Erythroblast (primary cell): ENCODE measurements at regions not wholly inside any gene's neighbourhood (a gene's known extent, or its start where the extent isn't known, plus 50 kb on each side); places are given as distances from the start of the nearest gene placed in this dataset.

ENCODE experiments used
- DNase-seq, 2 experiments: peaks; one replicate each; lab custom pipeline; 2025; lab: John Stamatoyannopoulos, UW
- GATA1 ChIP-seq: IDR thresholded peaks from 2 replicates; pipeline ENCODE4 v1.6.1; 2011; ENCODE audit warnings: low read depth, mild to moderate bottlenecking, control low read depth, low read length, moderate library complexity
- POLR2A ChIP-seq: IDR thresholded peaks from 2 replicates; pipeline ENCODE4 v1.6.1; 2011; ENCODE audit warnings: mild to moderate bottlenecking, low read length

DNA sequence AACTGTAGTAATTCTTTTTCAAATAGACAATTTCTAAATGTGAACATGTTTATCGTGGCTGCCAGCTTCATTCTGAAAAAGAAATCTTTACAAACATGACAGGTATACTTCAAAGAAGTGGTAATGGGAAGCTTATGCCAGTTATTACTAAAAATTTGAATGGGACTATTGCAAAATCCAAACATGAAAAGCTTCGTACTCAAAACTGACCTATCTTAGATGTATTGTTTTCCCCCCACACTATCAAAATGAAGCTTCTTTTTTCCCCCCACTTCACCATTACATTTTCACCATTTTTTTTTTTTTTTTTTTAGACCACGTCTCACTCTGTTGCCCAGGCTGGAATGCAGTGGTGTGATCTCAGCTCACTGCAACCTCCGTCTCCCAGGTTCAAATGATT is 50.4 kb upstream of the SERTAD2 start:
- TF ChIP-seq POLR2A (no peak), GATA1 (no peak)
- DNase-seq = no peak

DNA sequence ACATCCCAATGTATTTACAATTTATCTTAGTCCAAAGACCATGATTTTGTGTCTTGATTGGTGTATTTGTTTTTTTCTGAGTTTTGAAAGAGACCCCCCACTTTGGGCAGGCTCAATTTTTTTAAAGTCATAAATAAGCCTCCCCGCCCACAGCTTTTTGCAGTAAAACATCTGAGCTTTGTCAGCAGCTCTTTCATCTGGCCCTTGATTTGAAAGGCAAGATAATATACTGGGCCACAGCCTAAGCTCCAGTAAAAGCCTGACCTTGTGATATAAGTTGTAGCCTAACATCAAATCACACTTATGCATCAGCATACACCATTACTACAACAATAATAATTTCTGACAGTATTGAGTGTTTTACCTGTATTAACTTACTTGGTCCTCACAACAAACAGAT is 51.3 kb upstream of the SERTAD2 start:
- DNase-seq = no peak
- TF ChIP-seq POLR2A (no peak), GATA1 (no peak)

DNA sequence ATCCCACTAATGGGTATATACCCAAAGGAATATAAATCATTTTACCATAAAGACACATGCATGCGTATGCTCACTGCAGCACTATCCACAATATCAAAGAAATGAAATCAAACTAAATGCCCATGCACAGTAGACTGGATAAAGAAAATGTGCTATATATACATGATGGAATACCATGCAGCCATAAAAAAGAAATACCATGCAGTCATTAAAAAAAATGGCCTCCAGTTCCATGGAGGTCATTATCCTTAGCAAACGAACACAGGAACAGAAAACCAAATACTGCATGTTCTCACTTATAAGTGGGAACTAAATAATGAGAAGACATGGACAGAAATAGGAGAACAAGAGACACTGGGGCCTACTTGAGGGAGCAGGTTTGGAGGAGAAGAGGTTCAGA is 53.6 kb upstream of the SERTAD2 start:
- DNase-seq = no peak
- TF ChIP-seq GATA1 (no peak), POLR2A (no peak)

DNA sequence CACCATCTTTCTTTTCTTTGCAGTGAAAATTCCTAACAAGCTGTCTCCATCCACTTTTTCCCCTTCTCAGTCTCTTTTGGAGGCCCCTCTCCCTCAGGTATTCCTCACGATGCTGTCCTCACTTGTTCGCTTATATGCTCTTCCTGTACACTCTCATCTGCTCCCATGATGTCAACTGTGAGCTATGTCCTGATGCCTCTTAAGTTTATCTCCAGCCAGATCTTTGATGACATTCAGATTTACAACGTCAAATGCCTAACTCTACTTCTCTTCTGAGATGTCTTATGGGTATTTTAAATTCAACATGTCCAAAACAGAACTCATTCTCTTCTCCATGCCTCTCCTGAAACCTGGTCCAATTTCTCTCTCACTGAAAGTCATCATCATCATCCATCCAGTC is 55.1 kb upstream of the SERTAD2 start:
- no peak for DNase-seq
- TF ChIP-seq POLR2A (no peak), GATA1 (no peak)

DNA sequence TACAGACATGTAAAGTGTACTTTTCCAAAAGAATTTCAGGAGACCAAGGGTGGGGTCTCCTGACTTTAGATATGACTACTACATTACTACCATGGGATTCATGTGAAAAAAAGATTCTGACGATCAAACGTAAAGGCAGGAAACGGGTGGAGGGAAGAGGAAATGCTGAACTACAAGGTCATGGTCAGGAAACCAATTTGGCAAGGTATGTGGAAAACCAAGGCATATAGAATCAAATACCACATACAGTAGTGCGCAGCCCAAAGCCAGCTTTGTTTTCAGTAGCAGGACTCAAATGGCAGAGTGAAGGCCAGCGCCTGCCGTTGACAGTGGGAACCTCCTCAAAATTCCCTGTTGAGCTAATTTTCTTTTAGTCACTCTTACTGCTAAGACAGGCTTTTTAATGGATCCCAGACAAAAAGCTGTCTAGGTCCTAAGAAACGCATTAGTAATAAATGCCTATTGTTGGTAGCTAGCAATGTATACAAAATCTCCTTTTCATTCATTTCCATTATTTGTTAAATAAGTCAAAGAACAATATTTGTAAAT is 57.6 kb upstream of the SERTAD2 start:
- TF ChIP-seq POLR2A = no peak
- TF ChIP-seq GATA1 = no peak
- DNase-seq = no peak

DNA sequence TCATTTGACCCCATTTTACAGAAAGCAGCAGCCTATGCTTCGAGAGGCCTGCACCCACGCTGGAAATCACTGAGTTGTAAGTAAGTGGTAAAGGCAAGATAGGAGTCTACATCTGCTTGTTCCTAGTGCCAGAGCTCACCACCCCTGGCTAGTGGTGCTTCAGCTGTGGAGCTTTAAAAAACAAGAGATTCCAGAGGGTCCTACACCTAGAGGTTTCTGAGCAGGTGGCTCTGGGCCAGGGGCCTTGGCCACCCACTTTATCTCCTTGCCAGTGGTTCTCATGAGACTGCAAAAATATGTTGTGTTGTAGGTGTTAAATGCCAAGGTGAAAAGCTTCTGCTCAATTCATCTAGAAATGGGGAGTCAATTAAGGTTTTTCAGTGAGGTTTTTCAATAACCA is 60.0 kb upstream of the SERTAD2 start:
- DNase-seq = no peak
- TF ChIP-seq GATA1 = no peak
- no peak for TF ChIP-seq POLR2A

GRCh38 chr2:64716569-64716968 is 62.9 kb upstream of the SERTAD2 start:
- TF ChIP-seq GATA1 = no peak
- no peak for TF ChIP-seq POLR2A
- no peak for DNase-seq

DNA sequence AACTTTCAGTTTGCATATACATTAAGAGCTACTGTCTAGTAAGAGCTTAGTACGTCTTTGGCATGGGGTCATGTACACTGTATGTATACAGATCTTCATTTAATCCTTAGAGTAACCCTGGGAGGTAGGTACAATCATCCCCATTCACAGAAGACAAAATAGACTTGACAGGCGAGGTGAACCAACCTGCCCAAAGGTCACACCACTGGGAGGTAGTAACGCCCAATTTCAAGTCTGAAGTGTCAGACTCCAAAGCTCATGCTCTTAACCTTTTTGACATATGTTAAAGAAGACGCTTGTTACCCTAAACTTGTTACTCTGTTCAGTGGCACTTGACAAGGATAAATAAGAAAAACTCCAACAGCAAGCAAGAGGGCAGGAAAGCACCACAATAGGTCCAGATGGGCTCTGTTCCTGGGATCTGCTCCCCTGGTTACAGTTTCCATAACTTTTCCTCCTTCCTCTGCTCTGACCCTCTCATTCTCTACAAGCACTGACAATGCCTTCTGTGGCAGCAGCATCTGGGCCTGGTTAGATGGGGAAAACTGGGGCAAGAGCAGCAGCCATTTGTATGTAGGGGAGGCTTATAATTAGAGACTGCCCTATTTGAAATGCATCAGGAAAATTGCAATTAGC is 64.7 kb upstream of the SERTAD2 start:
- TF ChIP-seq POLR2A (no peak), GATA1 (no peak)
- no peak for DNase-seq

DNA sequence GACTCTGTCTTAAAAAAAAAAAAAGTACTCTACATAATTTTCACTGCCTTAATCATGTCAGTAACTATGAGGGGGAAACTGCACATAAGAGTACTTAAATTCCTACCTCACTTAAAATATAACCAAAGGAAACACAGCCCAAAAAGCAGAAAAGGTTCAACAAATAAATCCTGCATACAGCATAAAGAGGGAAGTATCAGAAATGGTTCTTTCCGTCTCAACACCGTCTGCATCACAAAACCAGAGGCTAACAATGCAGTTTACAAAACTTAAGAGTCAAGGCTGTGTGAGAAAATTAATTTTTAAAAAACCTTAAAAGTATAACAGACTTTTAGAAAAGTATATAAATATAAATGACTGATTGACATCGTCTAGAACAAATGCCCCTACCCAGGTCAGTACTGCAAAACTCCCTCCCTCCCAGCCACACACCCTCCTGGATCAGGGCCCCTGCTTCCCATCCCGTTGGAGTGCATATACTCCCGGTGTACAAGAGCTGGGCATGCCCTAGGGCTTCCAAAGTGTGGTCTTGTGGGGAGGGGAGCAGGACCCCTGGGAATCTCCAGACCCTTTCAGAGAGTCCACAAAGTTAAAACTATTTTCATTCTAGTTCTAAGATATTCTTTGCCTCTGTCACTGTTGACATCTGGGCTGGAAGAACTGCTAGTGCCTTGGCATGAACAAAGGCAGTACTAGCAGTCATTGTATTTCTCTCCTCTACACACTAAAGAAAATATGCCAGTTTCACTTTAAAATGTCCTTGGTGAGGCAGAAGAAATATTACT is 67.0 kb upstream of the SERTAD2 start:
- no peak for TF ChIP-seq GATA1
- TF ChIP-seq POLR2A = no peak
- no peak for DNase-seq

GRCh38 chr2:64721320-64721623 is 67.6 kb upstream of the SERTAD2 start:
- TF ChIP-seq POLR2A = no peak
- DNase-seq = no peak

GRCh38 chr2:64722291-64723044 is 68.8 kb upstream of the SERTAD2 start:
- TF ChIP-seq POLR2A (no peak), GATA1 (no peak)
- peak in 1 of 2 experiments; percentile 25 for DNase-seq

DNA sequence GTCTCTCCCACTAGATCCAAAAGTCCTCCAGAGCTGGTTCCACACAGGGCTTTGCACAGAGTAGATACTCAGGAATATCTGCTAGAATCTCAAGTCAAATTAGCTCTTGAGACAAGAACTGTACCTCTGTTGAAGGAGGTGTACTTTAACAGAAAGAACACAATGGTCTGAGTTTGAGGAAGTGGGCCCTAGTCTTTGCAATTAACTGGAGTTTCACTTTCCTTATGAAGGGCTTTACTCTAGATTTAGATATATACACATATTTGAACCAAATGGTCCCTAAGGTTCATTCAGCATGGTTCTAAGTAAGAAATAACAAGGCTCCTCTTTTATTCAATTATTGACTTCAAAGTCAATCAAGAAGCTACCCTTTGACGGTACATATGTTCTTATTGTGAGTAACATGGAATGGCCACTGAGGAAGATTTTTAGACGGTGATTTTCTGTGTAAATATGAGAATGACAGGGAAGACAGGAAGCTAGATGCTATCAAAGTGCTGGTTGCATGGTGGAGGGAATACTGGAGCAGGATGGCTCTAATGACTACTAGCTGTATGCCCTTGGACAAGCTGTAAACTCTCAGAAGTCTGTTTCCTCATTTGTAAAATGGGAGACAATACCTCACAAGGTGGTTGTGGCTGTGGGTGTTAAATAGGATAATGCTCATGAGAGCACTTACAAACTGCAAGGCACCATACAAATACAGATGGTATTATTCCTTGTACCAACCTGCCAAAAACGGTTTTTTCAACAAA is 73.5 kb upstream of the SERTAD2 start:
- TF ChIP-seq GATA1 = no peak
- DNase-seq = no peak

DNA sequence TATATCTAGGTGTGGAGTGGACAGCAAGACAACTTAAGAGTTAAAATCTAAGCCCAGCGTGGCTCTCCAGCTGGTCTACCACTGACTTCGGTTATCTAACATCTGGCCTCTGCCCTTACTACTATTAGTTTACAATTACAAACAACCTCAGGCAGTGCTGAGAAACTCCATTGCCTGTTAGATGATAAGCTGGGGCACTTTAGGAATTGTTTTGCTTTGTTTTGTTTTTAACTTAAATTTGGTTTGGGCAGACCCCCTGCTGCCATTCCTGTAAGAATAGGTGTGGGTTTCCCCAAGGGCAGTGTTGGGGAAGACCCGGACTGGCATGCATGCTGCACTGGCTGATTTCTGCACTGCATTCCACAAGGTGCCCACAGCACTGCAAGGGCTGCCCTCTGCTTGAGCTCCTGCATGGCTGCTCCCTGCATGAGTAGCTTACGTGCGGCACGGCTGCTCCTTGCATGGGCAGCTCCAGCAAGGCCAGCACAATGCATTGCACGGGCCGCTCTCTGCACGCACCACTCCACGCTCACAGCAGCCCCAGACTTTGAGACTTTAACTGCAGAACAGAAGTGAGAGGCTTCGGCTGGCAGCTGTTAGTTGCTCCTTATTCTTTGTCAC is 74.2 kb upstream of the SERTAD2 start:
- no peak for DNase-seq
- TF ChIP-seq GATA1 = no peak
